ENCODE measurements at regions not wholly inside any gene's neighbourhood (a gene's known extent, or its start where the extent isn't known, plus 50 kb on each side); places are given as distances from the start of the nearest gene placed in this dataset.

- WGBS, 2 donors, result 22 to 24% methylated on average over 1 of the region's 1 CpG
- ATAC-seq, result no peak
- FAIRE-seq, result no peak
- Histone ChIP-seq H3K4me1 (no peaks in the 10 kb centered on the region), H3K36me3 (no peaks in the 10 kb centered on the region), H3K4me3 (no peak overlapping the region), H3K27ac (no peak overlapping the region), H3K9me3 (no peaks in the 10 kb centered on the region), H3K27me3 (no peaks in the 10 kb centered on the region)
- TF ChIP-seq, protein P1, sequence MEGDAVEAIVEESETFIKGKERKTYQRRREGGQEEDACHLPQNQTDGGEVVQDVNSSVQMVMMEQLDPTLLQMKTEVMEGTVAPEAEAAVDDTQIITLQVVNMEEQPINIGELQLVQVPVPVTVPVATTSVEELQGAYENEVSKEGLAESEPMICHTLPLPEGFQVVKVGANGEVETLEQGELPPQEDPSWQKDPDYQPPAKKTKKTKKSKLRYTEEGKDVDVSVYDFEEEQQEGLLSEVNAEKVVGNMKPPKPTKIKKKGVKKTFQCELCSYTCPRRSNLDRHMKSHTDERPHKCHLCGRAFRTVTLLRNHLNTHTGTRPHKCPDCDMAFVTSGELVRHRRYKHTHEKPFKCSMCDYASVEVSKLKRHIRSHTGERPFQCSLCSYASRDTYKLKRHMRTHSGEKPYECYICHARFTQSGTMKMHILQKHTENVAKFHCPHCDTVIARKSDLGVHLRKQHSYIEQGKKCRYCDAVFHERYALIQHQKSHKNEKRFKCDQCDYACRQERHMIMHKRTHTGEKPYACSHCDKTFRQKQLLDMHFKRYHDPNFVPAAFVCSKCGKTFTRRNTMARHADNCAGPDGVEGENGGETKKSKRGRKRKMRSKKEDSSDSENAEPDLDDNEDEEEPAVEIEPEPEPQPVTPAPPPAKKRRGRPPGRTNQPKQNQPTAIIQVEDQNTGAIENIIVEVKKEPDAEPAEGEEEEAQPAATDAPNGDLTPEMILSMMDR (IDR thresholded peaks at IDR 0.05), result no peak
- intact Hi-C loops (cut with DNase I), result no loop called here
- DNase-seq, result no peak
These were observed 851.8 kb upstream of the NXPH2 start for GRCh38 chr2:139631966-139632365.

- no peaks in the 10 kb centered on the region for H3K9me3 ChIP-seq
- 10 to 11% methylated on average over 2 of the region's 2 CpGs for WGBS, 2 donors
- no peak for FAIRE-seq
- H3K4me3 ChIP-seq, result no peak overlapping the region
- H3K27me3 ChIP-seq, result no peaks in the 10 kb centered on the region
- TF ChIP-seq, protein P1 (IDR thresholded peaks at IDR 0.05), result no peak
- H3K36me3 ChIP-seq, result no peaks in the 10 kb centered on the region
- intact Hi-C loops (cut with DNase I), result no loop called here
- H3K4me1 ChIP-seq, result no peaks in the 10 kb centered on the region
- peak in 1 of 4 donors; percentile 12 for ATAC-seq
- DNase-seq, result no peak
- H3K27ac ChIP-seq, result no peak overlapping the region
These were observed 848.7 kb upstream of the NXPH2 start for GRCh38 chr2:139628931-139629330.

GRCh38 chr2:139626128-139626527 is 845.9 kb upstream of the NXPH2 start:
- 61 to 80% methylated on average over 3 of the region's 3 CpGs for WGBS, 2 donors
- no peak for DNase-seq
- intact Hi-C loops (cut with DNase I), result no loop called here
- no peak for ATAC-seq
- Histone ChIP-seq H3K9me3 (no peaks in the 10 kb centered on the region), H3K27me3 (no peaks in the 10 kb centered on the region), H3K36me3 (no peaks in the 10 kb centered on the region), H3K4me1 (no peaks in the 10 kb centered on the region), H3K4me3 (no peak overlapping the region), H3K27ac (no peak overlapping the region)
- TF ChIP-seq, protein P1 (IDR thresholded peaks at IDR 0.05), result no peak
- FAIRE-seq, result no peak

DNA sequence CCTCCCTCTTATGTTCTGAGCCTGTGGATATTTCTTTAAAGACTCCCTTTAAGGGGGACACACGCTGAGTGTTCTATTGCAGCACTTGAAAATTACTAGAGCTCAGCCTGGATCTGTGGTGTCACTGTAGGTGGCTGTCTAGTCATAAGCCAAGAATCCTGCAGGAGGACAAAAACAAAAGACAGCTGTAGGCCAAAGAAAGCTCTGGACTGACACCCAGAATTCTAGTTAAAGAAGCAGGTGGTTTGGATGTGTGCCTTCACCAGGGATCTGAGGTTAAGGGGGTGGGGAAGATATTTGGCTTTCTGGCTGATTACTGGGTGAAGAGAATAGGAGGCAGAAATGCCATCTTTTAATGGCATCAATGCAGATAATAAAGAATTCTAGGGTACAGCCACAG is 842.5 kb upstream of the NXPH2 start:
- H3K9me3 ChIP-seq, result no peaks in the 10 kb centered on the region
- no peak overlapping the region for H3K4me3 ChIP-seq
- intact Hi-C loops (cut with DNase I), result no loop called here
- H3K4me1 ChIP-seq, result no peaks in the 10 kb centered on the region
- no peaks in the 10 kb centered on the region for H3K36me3 ChIP-seq
- 45 to 71% methylated on average over 1 of the region's 1 CpG for WGBS, 2 donors
- no peak overlapping the region for H3K27ac ChIP-seq
- TF ChIP-seq, protein P1 (IDR thresholded peaks at IDR 0.05), result no peak
- FAIRE-seq (no peak), ATAC-seq (no peak), DNase-seq (no peak)
- no peaks in the 10 kb centered on the region for H3K27me3 ChIP-seq

GRCh38 chr2:139617747-139618146 is 837.6 kb upstream of the NXPH2 start:
- Histone ChIP-seq H3K4me3 (no peak overlapping the region), H3K9me3 (no peaks in the 10 kb centered on the region), H3K27ac (no peak overlapping the region), H3K36me3 (no peaks in the 10 kb centered on the region), H3K4me1 (no peaks in the 10 kb centered on the region), H3K27me3 (no peaks in the 10 kb centered on the region)
- TF ChIP-seq, protein P1 (IDR thresholded peaks at IDR 0.05), result no peak
- no peak for DNase-seq
- ATAC-seq, result no peak
- intact Hi-C loops (cut with DNase I), result no loop called here
- no peak for FAIRE-seq

Measured in pancreas (tissue), 10 donors.